Esophagus squamous epithelium (tissue), 4 donors: ENCODE measurements at regions not wholly inside any gene's neighbourhood (a gene's known extent, or its start where the extent isn't known, plus 50 kb on each side); places are given as distances from the start of the nearest gene placed in this dataset.
"Not testable (repeated sequence)": the region's sequence is repeated elsewhere in the genome, so short reads cannot be mapped to it uniquely, and the experiment has no call there.

Experiments used
- POLR2A ChIP-seq, 4 donors: fragments of 450-650 bp; IDR thresholded peaks; one replicate each; pipeline ENCODE4 v1.6.1; 2017; ENCODE audit warnings: antibody characterized with exemption in 4 of 4, mild to moderate bottlenecking in 4 of 4, moderate library complexity in 3 of 4
- TF ChIP-seq, protein P1 (sequence below), 6 experiments: fragments of 450-650 bp in 4 of 6; fragments of 200-600 bp in 2 of 6; sonication (generic) in 2 of 6; IDR thresholded peaks; one replicate each; pipeline ENCODE4 v1.5.1; 2016 to 2019; ENCODE audit warnings: antibody characterized with exemption in 6 of 6, mild to moderate bottlenecking in 4 of 6, moderate library complexity in 4 of 6

DNA sequence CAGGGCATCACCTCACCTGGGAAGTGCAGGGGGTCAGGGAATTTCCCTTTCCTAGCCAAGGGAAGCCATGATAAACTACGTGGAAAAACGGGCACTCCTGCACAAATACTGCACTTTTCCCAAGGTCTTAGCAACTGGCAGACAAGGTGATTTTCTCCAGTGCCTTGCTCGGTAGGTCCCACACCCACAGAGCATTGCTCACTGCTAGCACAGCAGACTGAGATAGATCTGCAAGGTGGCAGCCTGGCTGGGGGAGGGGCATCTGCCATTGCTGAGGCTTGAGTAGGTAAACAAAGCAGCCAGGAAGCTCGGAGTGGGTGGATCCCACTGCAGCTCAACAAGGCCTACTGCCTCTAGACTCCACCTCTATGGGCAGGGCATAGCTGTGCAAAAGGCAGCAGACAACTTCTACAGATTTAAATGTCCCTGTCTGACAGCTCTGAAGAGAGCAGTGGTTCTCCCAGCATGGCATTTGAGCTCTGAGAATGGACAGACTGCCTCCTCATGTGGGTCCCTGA lies 111.5 kb upstream of the FIBIN start:
- not testable (repeated sequence) for TF ChIP-seq POLR2A (IDR thresholded peaks at IDR 0.05)
- TF ChIP-seq, protein P1, sequence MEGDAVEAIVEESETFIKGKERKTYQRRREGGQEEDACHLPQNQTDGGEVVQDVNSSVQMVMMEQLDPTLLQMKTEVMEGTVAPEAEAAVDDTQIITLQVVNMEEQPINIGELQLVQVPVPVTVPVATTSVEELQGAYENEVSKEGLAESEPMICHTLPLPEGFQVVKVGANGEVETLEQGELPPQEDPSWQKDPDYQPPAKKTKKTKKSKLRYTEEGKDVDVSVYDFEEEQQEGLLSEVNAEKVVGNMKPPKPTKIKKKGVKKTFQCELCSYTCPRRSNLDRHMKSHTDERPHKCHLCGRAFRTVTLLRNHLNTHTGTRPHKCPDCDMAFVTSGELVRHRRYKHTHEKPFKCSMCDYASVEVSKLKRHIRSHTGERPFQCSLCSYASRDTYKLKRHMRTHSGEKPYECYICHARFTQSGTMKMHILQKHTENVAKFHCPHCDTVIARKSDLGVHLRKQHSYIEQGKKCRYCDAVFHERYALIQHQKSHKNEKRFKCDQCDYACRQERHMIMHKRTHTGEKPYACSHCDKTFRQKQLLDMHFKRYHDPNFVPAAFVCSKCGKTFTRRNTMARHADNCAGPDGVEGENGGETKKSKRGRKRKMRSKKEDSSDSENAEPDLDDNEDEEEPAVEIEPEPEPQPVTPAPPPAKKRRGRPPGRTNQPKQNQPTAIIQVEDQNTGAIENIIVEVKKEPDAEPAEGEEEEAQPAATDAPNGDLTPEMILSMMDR (IDR thresholded peaks at IDR 0.05): not testable (repeated sequence)
